H1 (cell line): ENCODE measurements at regions not wholly inside any gene's neighbourhood (a gene's known extent, or its start where the extent isn't known, plus 50 kb on each side); places are given as distances from the start of the nearest gene placed in this dataset.

Experiments
- CHD2 ChIP-seq: IDR thresholded peaks from 2 replicates; pipeline ENCODE4 v1.6.1; 2012; ENCODE audit warnings: low read length, improper control_type of control experiment
- CTCF ChIP-seq, 3 experiments: IDR thresholded peaks; 1 replicate in 2 of 3; 2 replicates in 1 of 3; pipeline versions ENCODE4 v1.5.1 to v1.6.1; 2011; ENCODE audit warnings: low read length in 3 of 3, mild to moderate bottlenecking in 3 of 3, inconsistent platforms in 2 of 3, low read depth in 1 of 3, moderate library complexity in 1 of 3; ENCODE audit not compliant: insufficient read depth in 1 of 3; ENCODE audit errors: control extremely low read depth in 1 of 3
- E2F6 ChIP-seq: IDR thresholded peaks from 2 replicates; pipeline ENCODE4 v1.6.1; 2012; ENCODE audit warnings: inconsistent platforms
- EP300 ChIP-seq, 2 experiments: IDR thresholded peaks; 1 replicate in 1 of 2; 2 replicates in 1 of 2; pipeline ENCODE4 v1.6.1; 2011 to 2012; ENCODE audit warnings: low read depth in 2 of 2, low read length in 2 of 2, mild to moderate bottlenecking in 2 of 2, borderline replicate concordance in 1 of 2, inconsistent platforms in 1 of 2, moderate library complexity in 1 of 2
- EZH2 ChIP-seq: fragments of 200-600 bp; sonication (generic); IDR thresholded peaks from 2 replicates; pipeline ENCODE4 v1.7.1; 2012; ENCODE audit warnings: low read depth, mild to moderate bottlenecking, moderate library complexity, low read length, inconsistent platforms; ENCODE audit not compliant: severe bottlenecking
- NRF1 ChIP-seq: IDR thresholded peaks from 2 replicates; pipeline ENCODE4 v1.6.1; 2011; ENCODE audit warnings: mild to moderate bottlenecking, low read depth, low read length, improper control_type of control experiment
- POLR2AphosphoS5 ChIP-seq: IDR thresholded peaks from 2 replicates; pipeline ENCODE4 v1.6.1; 2011; ENCODE audit warnings: low read depth, low read length
- SP1 ChIP-seq: IDR thresholded peaks from 2 replicates; pipeline ENCODE4 v1.6.1; 2011; ENCODE audit warnings: low read depth, low read length
- TBP ChIP-seq: IDR thresholded peaks from 2 replicates; pipeline ENCODE4 v1.6.1; 2011; ENCODE audit warnings: low read depth, low read length, improper control_type of control experiment
- USF2 ChIP-seq: IDR thresholded peaks from 2 replicates; pipeline ENCODE4 v1.6.1; 2011; ENCODE audit warnings: low read length, improper control_type of control experiment

GRCh38 chr1:228920831-228921230 is 185.6 kb downstream of the RHOU start:
- TF ChIP-seq SP1 (no peak), TBP (no peak), E2F6 (no peak), EP300 (IDR thresholded peaks at IDR 0.05; ENCODE audit: borderline replicate concordance in 1 of 2, low read depth in 2 of 2, low read length in 2 of 2) (no peak), USF2 (no peak), CTCF (IDR thresholded peaks at IDR 0.05; ENCODE audit: control extremely low read depth in 1 of 3, insufficient read depth in 1 of 3, low read depth in 1 of 3, low read length in 3 of 3) (no peak), CHD2 (no peak), NRF1 (no peak), EZH2 (no peak), POLR2AphosphoS5 (no peak)
